Neuronal stem cell (in vitro differentiated cells): ENCODE measurements at regions not wholly inside any gene's neighbourhood (a gene's known extent, or its start where the extent isn't known, plus 50 kb on each side); places are given as distances from the start of the nearest gene placed in this dataset.

Source experiments
- DNase-seq: peaks from one replicate; pipeline ENCODE4 v3.0.0-alpha.2; 2013; ENCODE audit warnings: low spot score
- H2AFZ ChIP-seq: one replicate; pipeline ENCODE4 v1.6.1; 2013; ENCODE audit warnings: mild to moderate bottlenecking, low read length, inconsistent platforms
- H2AK5ac ChIP-seq: 2 replicates; pipeline ENCODE4 v1.6.1; 2013; ENCODE audit warnings: low read depth, mild to moderate bottlenecking, inconsistent platforms, low read length, moderate library complexity, mixed read lengths
- H2BK120ac ChIP-seq: 2 replicates; pipeline ENCODE4 v1.6.1; 2013; ENCODE audit warnings: low read depth, mild to moderate bottlenecking, inconsistent platforms, low read length, moderate library complexity, mixed read lengths
- H2BK12ac ChIP-seq: one replicate; pipeline ENCODE4 v1.6.1; 2013; ENCODE audit warnings: low read length, inconsistent platforms
- H2BK15ac ChIP-seq: 2 replicates; pipeline ENCODE4 v1.6.1; 2013; ENCODE audit warnings: mild to moderate bottlenecking, low read length, inconsistent platforms, mixed read lengths
- H2BK5ac ChIP-seq: one replicate; pipeline ENCODE4 v1.6.1; 2013; ENCODE audit warnings: inconsistent platforms, mild to moderate bottlenecking, low read length, moderate library complexity
- H3K14ac ChIP-seq: one replicate; pipeline ENCODE4 v1.6.1; 2013; ENCODE audit warnings: low read length, inconsistent platforms
- H3K18ac ChIP-seq: 2 replicates; pipeline ENCODE4 v1.6.1; 2013; ENCODE audit warnings: low read length, inconsistent platforms
- H3K23ac ChIP-seq: 2 replicates; pipeline ENCODE4 v1.6.1; 2013; ENCODE audit warnings: low read depth, mild to moderate bottlenecking, mixed read lengths, low read length, inconsistent platforms; ENCODE audit not compliant: poor library complexity
- H3K27ac ChIP-seq: replicated peaks from 3 replicates; pipeline ENCODE4 v1.5.1; 2013; ENCODE audit warnings: low read length, inconsistent platforms
- H3K27me3 ChIP-seq, 3 experiments: 2 replicates each; pipeline ENCODE4 v1.6.1; 2013; ENCODE audit warnings: low read length in 3 of 3, mild to moderate bottlenecking in 2 of 3, inconsistent platforms in 1 of 3, low read depth in 1 of 3, mixed read lengths in 1 of 3, moderate library complexity in 1 of 3; ENCODE audit not compliant: control insufficient read depth in 3 of 3, insufficient read depth in 3 of 3
- H3K36me3 ChIP-seq, 2 donors: replicated peaks in 1 of 2; 2 replicates each; pipeline ENCODE4 v1.6.1; 2013; ENCODE audit warnings: low read length in 2 of 2; ENCODE audit not compliant: control insufficient read depth in 2 of 2, insufficient read depth in 2 of 2
- H3K4ac ChIP-seq: 2 replicates; pipeline ENCODE4 v1.6.1; 2013; ENCODE audit warnings: inconsistent platforms, mild to moderate bottlenecking, low read length, moderate library complexity
- H3K4me1 ChIP-seq, 2 donors: 1 replicate in 1 of 2; 2 replicates in 1 of 2; pipeline ENCODE4 v1.6.1; 2013; ENCODE audit warnings: low read length in 2 of 2, low read depth in 1 of 2; ENCODE audit not compliant: control insufficient read depth in 2 of 2, insufficient read depth in 1 of 2
- H3K4me2 ChIP-seq: one replicate; pipeline ENCODE4 v1.6.1; 2013; ENCODE audit warnings: mild to moderate bottlenecking, low read length, inconsistent platforms; ENCODE audit not compliant: insufficient read depth, poor library complexity, severe bottlenecking
- H3K4me3 ChIP-seq, 2 donors: 2 replicates each; pipeline ENCODE4 v1.5.1; 2013; ENCODE audit warnings: low read length in 2 of 2, mild to moderate bottlenecking in 2 of 2, inconsistent platforms in 1 of 2, moderate library complexity in 1 of 2
- H3K79me1 ChIP-seq: one replicate; pipeline ENCODE4 v1.6.1; 2013; ENCODE audit warnings: low read depth, mild to moderate bottlenecking, inconsistent platforms, low read length, moderate library complexity
- H3K9ac ChIP-seq: one replicate; pipeline ENCODE4 v1.6.1; 2013; ENCODE audit warnings: mild to moderate bottlenecking, low read depth, low read length, inconsistent platforms; ENCODE audit not compliant: poor library complexity
- H3K9me3 ChIP-seq, 2 donors: replicated peaks in 1 of 2; 2 replicates each; pipeline versions ENCODE3 to v1.6.1; 2013; ENCODE audit warnings: low read length in 2 of 2, mild to moderate bottlenecking in 2 of 2, inconsistent platforms in 1 of 2, low read depth in 1 of 2, mixed read lengths in 1 of 2, moderate library complexity in 1 of 2; ENCODE audit not compliant: control insufficient read depth in 2 of 2, insufficient read depth in 1 of 2
- H4K8ac ChIP-seq: one replicate; pipeline ENCODE4 v1.6.1; 2013; ENCODE audit warnings: low read depth, mild to moderate bottlenecking, inconsistent platforms, low read length, moderate library complexity
- H4K91ac ChIP-seq: one replicate; pipeline ENCODE4 v1.6.1; 2013; ENCODE audit warnings: low read length, low read depth, mild to moderate bottlenecking, inconsistent platforms; ENCODE audit not compliant: poor library complexity
- WGBS, 2 donors: extraction: QIAGEN DNeasy Blood & Tissue Kit; methylation state at CpG; one replicate each; pipeline ENCODE4 v1.1.7; 2013; ENCODE audit warnings: missing lambda C conversion rate in 2 of 2, mixed read lengths in 1 of 2; ENCODE audit not compliant: insufficient read length in 2 of 2, insufficient replicate concordance in 1 of 2; ENCODE audit errors: extremely low coverage in 2 of 2; 5-methylcytosine and 5-hydroxymethylcytosine counted together

DNA sequence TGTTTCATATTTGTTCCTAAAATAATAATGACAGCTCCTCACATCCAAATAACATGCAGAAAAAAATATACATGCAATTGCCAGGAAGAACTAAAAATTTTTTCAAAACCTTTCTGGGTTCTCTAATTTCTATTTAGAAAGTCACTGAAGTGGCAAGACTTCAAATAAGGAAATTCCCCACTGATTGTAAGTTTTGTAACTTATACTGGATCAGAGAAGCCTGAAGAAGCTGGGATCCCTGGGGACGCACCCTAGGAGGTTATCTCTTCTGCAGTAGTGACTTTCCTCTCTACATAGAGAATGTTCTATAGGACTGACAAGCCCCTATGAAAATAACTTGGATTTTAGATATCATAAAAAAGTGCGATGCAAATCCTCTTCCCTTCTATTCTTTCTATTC lies 182.6 kb downstream of the MRPL39 start:
- no peak overlapping the region for H3K4me3 ChIP-seq
- H2AFZ ChIP-seq, result no peak overlapping the region
- WGBS, 2 donors, result no CpG with 5 or more reads among the region's 2 CpGs
- H2BK120ac ChIP-seq, result no peak overlapping the region
- no peaks in the 10 kb centered on the region for H3K36me3 ChIP-seq
- no peaks in the 10 kb centered on the region for H3K9me3 ChIP-seq
- H4K91ac ChIP-seq, result no peak overlapping the region
- no peak overlapping the region for H3K23ac ChIP-seq
- H2AK5ac ChIP-seq, result no peak overlapping the region
- no peak for DNase-seq
- H3K4me2 ChIP-seq, result no peak overlapping the region
- no peak overlapping the region for H4K8ac ChIP-seq
- peaks cover 0 to 6% (median 0%) of the 10 kb centered on the region in 3 experiments for H3K27me3 ChIP-seq
- H3K4me1 ChIP-seq, result no peaks in the 10 kb centered on the region
- H2BK12ac ChIP-seq, result no peak overlapping the region
- no peaks in the 10 kb centered on the region for H3K79me1 ChIP-seq
- H3K9ac ChIP-seq, result no peak overlapping the region
- no peak overlapping the region for H3K27ac ChIP-seq
- H2BK5ac ChIP-seq, result no peak overlapping the region
- H3K4ac ChIP-seq, result no peak overlapping the region
- no peak overlapping the region for H3K18ac ChIP-seq
- no peak overlapping the region for H3K14ac ChIP-seq
- no peak overlapping the region for H2BK15ac ChIP-seq

DNA sequence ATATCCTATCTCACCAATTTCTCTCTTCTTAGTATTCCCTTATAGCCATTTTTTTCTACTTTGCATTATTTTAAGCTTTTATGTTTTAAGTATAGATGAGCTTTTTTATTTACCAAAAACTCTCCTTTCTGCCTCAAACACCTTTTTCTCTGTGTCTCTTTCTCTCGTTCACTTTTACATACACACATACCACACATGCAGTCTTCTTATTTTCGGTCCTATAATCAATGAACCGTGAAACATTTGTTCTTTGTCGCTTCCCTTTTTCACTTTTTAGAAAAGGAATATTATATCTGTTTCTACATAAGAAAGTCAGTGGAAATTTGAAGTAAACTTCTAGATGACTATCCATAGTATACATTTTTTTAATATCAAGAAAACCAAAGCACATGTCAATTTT lies 183.2 kb downstream of the MRPL39 start:
- no CpG with 5 or more reads among the region's 4 CpGs for WGBS, 2 donors
- Histone ChIP-seq H3K18ac (no peak overlapping the region), H3K9me3 (no peaks in the 10 kb centered on the region), H3K4me1 (peaks cover 0 to 2% of the 10 kb centered on the region in 2 donors), H3K23ac (no peak overlapping the region), H2AFZ (no peak overlapping the region), H3K36me3 (no peaks in the 10 kb centered on the region), H3K4me2 (no peak overlapping the region), H4K91ac (no peak overlapping the region), H2BK5ac (no peak overlapping the region), H2BK15ac (no peak overlapping the region), H3K27ac (no peak overlapping the region), H3K27me3 (peaks cover 0 to 6% (median 0%) of the 10 kb centered on the region in 3 experiments), H3K79me1 (no peaks in the 10 kb centered on the region), H2BK12ac (no peak overlapping the region), H3K4me3 (no peak overlapping the region), H4K8ac (no peak overlapping the region), H3K9ac (no peak overlapping the region), H2BK120ac (no peak overlapping the region), H3K4ac (no peak overlapping the region), H2AK5ac (no peak overlapping the region), H3K14ac (no peak overlapping the region)
- no peak for DNase-seq

DNA sequence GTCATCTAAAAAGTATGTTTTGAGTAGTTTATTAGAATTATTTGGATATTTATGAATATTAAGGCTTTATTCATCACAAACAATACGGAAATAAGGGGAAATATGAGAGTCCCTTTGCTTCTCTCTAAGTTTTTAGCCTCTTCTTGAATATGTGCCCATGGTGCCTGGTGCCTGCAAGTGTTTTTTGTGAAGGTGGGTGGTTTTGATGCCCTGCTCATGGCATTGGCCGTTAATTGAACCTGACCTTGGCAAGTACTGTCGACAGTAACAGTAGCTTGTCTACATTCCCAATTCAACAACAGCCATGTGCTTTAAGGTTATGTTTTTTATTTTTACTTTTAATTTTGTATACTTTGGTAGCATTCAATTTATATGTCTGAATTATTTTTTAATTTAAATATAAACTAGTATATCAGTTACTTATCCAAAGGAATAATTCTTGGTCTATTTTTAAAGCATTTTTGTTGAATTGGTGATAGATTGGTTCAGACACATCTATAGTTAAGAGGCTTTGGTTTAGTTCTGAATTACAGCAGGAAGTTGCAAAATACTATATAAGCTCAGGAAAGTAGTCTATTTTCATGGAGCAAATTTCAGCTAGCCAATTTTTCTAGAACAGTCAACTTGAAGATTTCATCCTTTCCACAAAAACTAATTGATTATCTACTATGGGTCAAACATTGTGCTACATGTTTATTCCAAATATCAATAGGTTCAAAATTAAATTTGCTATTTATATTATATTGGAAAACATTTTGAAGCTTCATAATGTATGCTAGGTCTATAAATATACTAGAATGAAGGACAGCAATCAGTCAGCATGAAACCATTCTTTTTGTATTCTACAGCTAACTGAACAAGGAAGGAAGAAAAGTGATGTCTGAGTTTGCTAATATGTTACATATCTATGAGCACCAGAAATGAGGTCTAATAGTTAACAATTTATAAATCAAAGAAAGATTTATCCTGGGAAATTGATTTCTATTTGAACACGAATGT lies 184.4 kb downstream of the MRPL39 start:
- H2BK120ac ChIP-seq, result no peak overlapping the region
- H3K23ac ChIP-seq, result no peak overlapping the region
- no CpG with 5 or more reads among the region's 4 CpGs for WGBS, 2 donors
- no peak overlapping the region for H2AFZ ChIP-seq
- no peak overlapping the region for H2AK5ac ChIP-seq
- H3K27me3 ChIP-seq, result peaks cover 0 to 6% (median 0%) of the 10 kb centered on the region in 3 experiments
- no peak overlapping the region for H3K9ac ChIP-seq
- H3K4me2 ChIP-seq, result no peak overlapping the region
- H3K18ac ChIP-seq, result no peak overlapping the region
- H3K27ac ChIP-seq, result no peak overlapping the region
- H3K9me3 ChIP-seq, result no peaks in the 10 kb centered on the region
- peaks cover 0 to 2% of the 10 kb centered on the region in 2 donors for H3K4me1 ChIP-seq
- no peak overlapping the region for H2BK5ac ChIP-seq
- H3K36me3 ChIP-seq, result no peaks in the 10 kb centered on the region
- no peak for DNase-seq
- H4K8ac ChIP-seq, result no peak overlapping the region
- H3K14ac ChIP-seq, result no peak overlapping the region
- H3K4ac ChIP-seq, result no peak overlapping the region
- no peak overlapping the region for H4K91ac ChIP-seq
- H2BK15ac ChIP-seq, result no peak overlapping the region
- H2BK12ac ChIP-seq, result no peak overlapping the region
- no peaks in the 10 kb centered on the region for H3K79me1 ChIP-seq
- no peak overlapping the region for H3K4me3 ChIP-seq

DNA sequence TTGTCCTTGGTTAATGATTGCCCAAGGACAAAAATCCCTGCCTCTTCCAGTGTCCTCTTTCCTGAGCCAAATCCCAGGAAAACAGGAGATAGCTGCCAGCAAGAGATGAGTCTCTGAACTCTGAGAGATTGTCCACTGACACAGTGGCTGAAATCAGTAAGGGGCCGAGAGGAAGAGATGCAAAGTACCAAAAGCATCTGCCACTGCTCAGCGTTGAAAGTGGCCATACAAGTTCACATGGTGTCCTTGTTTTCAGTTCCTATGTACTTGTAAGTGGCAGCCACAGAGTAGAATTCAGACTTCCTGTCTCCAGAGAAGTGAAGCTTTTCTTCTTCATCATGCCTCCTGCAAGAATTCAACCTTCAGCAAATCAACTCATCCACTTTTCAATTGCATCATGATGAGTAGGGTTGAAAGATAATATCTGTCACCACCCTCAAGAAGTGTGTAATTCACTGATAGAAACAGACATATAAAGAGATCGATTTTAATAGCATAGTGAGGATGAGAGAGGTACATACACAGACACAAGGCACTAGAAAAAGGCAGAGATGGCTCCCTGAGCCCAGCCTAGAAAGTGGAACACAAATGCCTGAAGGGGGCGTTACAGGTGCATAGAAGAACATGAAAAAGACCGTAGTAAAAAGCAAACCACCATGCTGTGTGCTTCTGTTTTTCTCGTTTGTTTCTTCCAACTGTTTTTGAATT lies 185.8 kb downstream of the MRPL39 start:
- H2AFZ ChIP-seq, result no peak overlapping the region
- no peak overlapping the region for H2BK120ac ChIP-seq
- no peak overlapping the region for H3K9ac ChIP-seq
- no peak overlapping the region for H4K8ac ChIP-seq
- no peak overlapping the region for H3K23ac ChIP-seq
- H3K27me3 ChIP-seq, result peaks cover 0 to 6% (median 0%) of the 10 kb centered on the region in 3 experiments
- H3K4me3 ChIP-seq, result no peak overlapping the region
- H2BK5ac ChIP-seq, result no peak overlapping the region
- no peak overlapping the region for H3K4ac ChIP-seq
- H3K14ac ChIP-seq, result no peak overlapping the region
- H2BK15ac ChIP-seq, result no peak overlapping the region
- no peaks in the 10 kb centered on the region for H3K36me3 ChIP-seq
- no peak overlapping the region for H2AK5ac ChIP-seq
- H3K4me2 ChIP-seq, result no peak overlapping the region
- DNase-seq, result peak; percentile 20
- WGBS, 2 donors, result no CpG with 5 or more reads among the region's 6 CpGs
- peaks cover 0 to 2% of the 10 kb centered on the region in 2 donors for H3K4me1 ChIP-seq
- H3K9me3 ChIP-seq, result no peaks in the 10 kb centered on the region
- no peak overlapping the region for H3K18ac ChIP-seq
- no peaks in the 10 kb centered on the region for H3K79me1 ChIP-seq
- H4K91ac ChIP-seq, result no peak overlapping the region
- no peak overlapping the region for H3K27ac ChIP-seq
- H2BK12ac ChIP-seq, result no peak overlapping the region
